Immature natural killer cell (primary cell): ENCODE measurements at regions not wholly inside any gene's neighbourhood (a gene's known extent, or its start where the extent isn't known, plus 50 kb on each side); places are given as distances from the start of the nearest gene placed in this dataset.

Experiments used
- DNase-seq, 3 donors: peaks; one replicate each; pipeline ENCODE4 v3.0.0; 2022; ENCODE audit warnings: mixed read lengths in 1 of 3
- H3K27ac Mint-ChIP-seq, 6 donors: one replicate each; pipeline ENCODE4 v1.8.0; 2020; ENCODE audit warnings: mixed read lengths in 6 of 6, mild to moderate bottlenecking in 5 of 6, inconsistent platforms in 4 of 6, moderate library complexity in 3 of 6
- H3K27me3 Mint-ChIP-seq, 3 donors: one replicate each; pipeline ENCODE4 v1.8.0; 2020 to 2021; ENCODE audit warnings: low read depth in 3 of 3, mild to moderate bottlenecking in 3 of 3, mixed read lengths in 3 of 3, moderate library complexity in 3 of 3, inconsistent platforms in 1 of 3
- H3K36me3 Mint-ChIP-seq, 3 donors: one replicate each; pipeline ENCODE4 v1.8.0; 2020; ENCODE audit warnings: mixed read lengths in 3 of 3, inconsistent platforms in 2 of 3, mild to moderate bottlenecking in 2 of 3
- H3K4me1 Mint-ChIP-seq, 2 donors: one replicate each; pipeline ENCODE4 v1.8.0; 2020; ENCODE audit warnings: inconsistent platforms in 2 of 2, mild to moderate bottlenecking in 2 of 2, mixed read lengths in 2 of 2, moderate library complexity in 1 of 2
- H3K4me3 Mint-ChIP-seq, 5 donors: one replicate each; pipeline ENCODE4 v1.8.0; 2020; ENCODE audit warnings: mild to moderate bottlenecking in 5 of 5, mixed read lengths in 5 of 5, inconsistent platforms in 3 of 5, moderate library complexity in 3 of 5
- H3K9me3 Mint-ChIP-seq, 6 donors: one replicate each; pipeline ENCODE4 v1.8.0; 2020; ENCODE audit warnings: mild to moderate bottlenecking in 6 of 6, mixed read lengths in 6 of 6, inconsistent platforms in 4 of 6, moderate library complexity in 3 of 6

GRCh38 chr11:25924586-25924985 is 407.3 kb upstream of the ANO3 start:
- peaks cover 14 to 49% (median 29%) of the 10 kb centered on the region in 6 donors for H3K9me3 Mint-ChIP-seq
- H3K27me3 Mint-ChIP-seq, result no peaks in the 10 kb centered on the region
- H3K4me1 Mint-ChIP-seq, result no peaks in the 10 kb centered on the region
- H3K4me3 Mint-ChIP-seq, result no peak overlapping the region
- no peak overlapping the region for H3K27ac Mint-ChIP-seq
- DNase-seq, result no peak
- peaks cover 0 to 9% (median 0%) of the 10 kb centered on the region in 3 donors for H3K36me3 Mint-ChIP-seq

GRCh38 chr11:25925359-25925758 is 406.6 kb upstream of the ANO3 start:
- Mint-ChIP-seq H3K9me3 (peaks cover 11 to 45% (median 24%) of the 10 kb centered on the region in 6 donors), H3K27me3 (no peaks in the 10 kb centered on the region), H3K4me3 (no peak overlapping the region), H3K36me3 (peaks cover 0 to 9% (median 0%) of the 10 kb centered on the region in 3 donors), H3K27ac (no peak overlapping the region), H3K4me1 (no peaks in the 10 kb centered on the region)
- DNase-seq, result no peak

DNA sequence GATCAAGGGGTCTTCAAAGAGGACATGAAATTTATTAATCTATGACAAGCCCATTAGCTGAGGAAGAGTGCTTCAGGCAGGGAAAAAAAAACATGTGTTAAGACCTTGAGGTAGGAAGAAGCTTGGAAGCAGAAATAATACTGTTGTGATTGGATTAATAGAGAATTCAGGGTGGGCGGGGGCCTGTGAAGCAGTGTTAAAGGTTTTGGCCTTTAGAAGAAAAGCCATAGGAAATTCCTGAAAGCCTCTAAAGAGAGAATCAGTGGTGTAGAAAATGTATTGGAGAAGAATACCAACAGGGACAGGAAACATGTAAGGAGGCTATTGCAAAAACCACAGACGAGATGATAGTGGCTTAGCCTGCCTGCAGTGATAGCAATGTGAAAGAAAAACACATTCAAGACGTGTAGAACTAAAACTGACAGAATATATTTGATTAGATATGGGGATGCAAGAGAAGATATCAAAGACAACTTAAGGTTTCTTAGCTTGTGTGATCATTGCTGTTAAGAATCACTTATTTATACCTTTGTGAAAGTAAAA is 404.4 kb upstream of the ANO3 start:
- no peaks in the 10 kb centered on the region for H3K4me1 Mint-ChIP-seq
- H3K27me3 Mint-ChIP-seq, result no peaks in the 10 kb centered on the region
- H3K9me3 Mint-ChIP-seq, result peaks cover 8 to 51% (median 17%) of the 10 kb centered on the region in 6 donors

GRCh38 chr11:25928076-25928475 is 403.9 kb upstream of the ANO3 start:
- H3K4me1 Mint-ChIP-seq, result no peaks in the 10 kb centered on the region
- H3K27ac Mint-ChIP-seq, result no peak overlapping the region
- H3K9me3 Mint-ChIP-seq, result peaks cover 8 to 50% (median 15%) of the 10 kb centered on the region in 6 donors
- no peak overlapping the region for H3K4me3 Mint-ChIP-seq
- peaks cover 0 to 9% (median 0%) of the 10 kb centered on the region in 3 donors for H3K36me3 Mint-ChIP-seq
- H3K27me3 Mint-ChIP-seq, result no peaks in the 10 kb centered on the region
- DNase-seq, result no peak

More for the DNA sequence above, 404.4 kb upstream of the ANO3 start:
- no peak for DNase-seq
- Mint-ChIP-seq H3K27ac (no peak overlapping the region), H3K36me3 (peaks cover 0 to 9% (median 0%) of the 10 kb centered on the region in 3 donors), H3K4me3 (no peak overlapping the region)

- Mint-ChIP-seq H3K36me3 (no peaks in the 10 kb centered on the region), H3K4me1 (no peaks in the 10 kb centered on the region), H3K27ac (no peak overlapping the region), H3K27me3 (peaks cover 0 to 3% (median 0%) of the 10 kb centered on the region in 3 donors), H3K4me3 (no peak overlapping the region), H3K9me3 (peaks cover 2 to 24% (median 13%) of the 10 kb centered on the region in 6 donors)
- DNase-seq, result no peak
Measured at GRCh38 chr11:25938952-25939351, 393.0 kb upstream of the ANO3 start.

GRCh38 chr11:25939691-25940090 is 392.2 kb upstream of the ANO3 start:
- DNase-seq, result no peak
- Mint-ChIP-seq H3K27me3 (peaks cover 0 to 3% (median 0%) of the 10 kb centered on the region in 3 donors), H3K36me3 (no peaks in the 10 kb centered on the region), H3K27ac (no peak overlapping the region), H3K4me3 (no peak overlapping the region), H3K4me1 (no peaks in the 10 kb centered on the region), H3K9me3 (peaks cover 2 to 23% (median 12%) of the 10 kb centered on the region in 6 donors)

- no peaks in the 10 kb centered on the region for H3K36me3 Mint-ChIP-seq
- no peak for DNase-seq
- no peak overlapping the region for H3K27ac Mint-ChIP-seq
- H3K27me3 Mint-ChIP-seq, result peaks cover 0 to 3% (median 0%) of the 10 kb centered on the region in 3 donors
- H3K4me3 Mint-ChIP-seq, result no peak overlapping the region
- no peaks in the 10 kb centered on the region for H3K4me1 Mint-ChIP-seq
- peaks cover under 1 to 25% (median 13%) of the 10 kb centered on the region in 6 donors for H3K9me3 Mint-ChIP-seq
Measured at GRCh38 chr11:25941353-25941752, 390.6 kb upstream of the ANO3 start.

GRCh38 chr11:25943031-25943430 is 388.9 kb upstream of the ANO3 start:
- peaks cover 0 to 4% (median 0%) of the 10 kb centered on the region in 3 donors for H3K27me3 Mint-ChIP-seq
- no peaks in the 10 kb centered on the region for H3K36me3 Mint-ChIP-seq
- no peaks in the 10 kb centered on the region for H3K4me1 Mint-ChIP-seq
- peaks cover 0 to 31% (median 13%) of the 10 kb centered on the region in 6 donors for H3K9me3 Mint-ChIP-seq
- H3K4me3 Mint-ChIP-seq, result no peak overlapping the region
- no peak overlapping the region for H3K27ac Mint-ChIP-seq
- no peak for DNase-seq

DNA sequence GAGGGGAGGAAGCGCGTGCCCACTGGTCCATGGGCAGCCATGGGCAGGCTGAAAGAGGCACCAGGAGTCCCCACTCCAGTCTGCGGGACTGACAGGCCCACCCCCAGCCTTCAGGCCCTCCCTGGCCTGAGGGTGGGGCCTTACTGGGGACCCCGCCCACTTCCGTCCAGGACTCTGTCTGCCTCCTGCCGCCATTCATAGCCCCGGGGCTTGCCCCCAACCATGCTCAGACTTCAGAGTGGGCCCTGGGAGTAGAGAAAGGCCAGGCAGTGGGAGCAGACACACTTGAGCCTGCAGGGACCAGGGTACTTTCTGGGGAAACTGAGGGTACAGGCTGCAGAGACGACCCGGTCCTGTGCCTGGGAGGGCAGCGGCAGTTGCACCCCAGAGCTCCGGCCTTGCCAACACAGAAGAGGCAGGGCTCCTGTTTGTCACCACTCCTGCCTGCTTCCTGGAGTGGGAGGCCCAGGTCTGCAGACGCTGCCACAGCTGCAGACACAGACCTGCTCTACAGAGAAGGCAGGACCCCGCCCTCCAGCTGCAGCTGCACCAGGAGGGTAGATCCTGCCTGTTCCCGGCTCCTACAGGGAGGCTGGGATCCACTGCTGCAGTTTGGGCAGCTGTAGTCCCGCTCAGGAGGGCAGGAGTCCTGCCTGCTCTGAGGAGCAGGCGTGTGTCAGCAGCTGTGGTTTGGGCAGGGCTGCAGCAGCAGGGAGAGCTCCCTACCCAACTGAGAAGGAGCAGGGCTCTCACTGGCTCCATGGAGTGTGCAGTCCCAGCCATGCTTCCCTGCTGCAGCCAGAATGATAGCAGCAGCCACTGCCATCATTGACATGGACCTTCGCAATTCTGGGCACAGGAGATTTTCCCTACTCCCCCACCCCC is 387.9 kb upstream of the ANO3 start:
- Mint-ChIP-seq H3K4me3 (no peak overlapping the region), H3K27me3 (peaks cover 0 to 4% (median 0%) of the 10 kb centered on the region in 3 donors), H3K36me3 (no peaks in the 10 kb centered on the region), H3K4me1 (no peaks in the 10 kb centered on the region), H3K9me3 (peaks cover 2 to 29% (median 10%) of the 10 kb centered on the region in 6 donors), H3K27ac (no peak overlapping the region)
- DNase-seq, result no peak

GRCh38 chr11:25949918-25950317 is 382.0 kb upstream of the ANO3 start:
- no peak overlapping the region for H3K27ac Mint-ChIP-seq
- no peaks in the 10 kb centered on the region for H3K4me1 Mint-ChIP-seq
- H3K9me3 Mint-ChIP-seq, result peaks cover 3 to 38% (median 10%) of the 10 kb centered on the region in 6 donors
- H3K27me3 Mint-ChIP-seq, result peaks cover 0 to 1% (median 0%) of the 10 kb centered on the region in 3 donors
- H3K36me3 Mint-ChIP-seq, result no peaks in the 10 kb centered on the region
- H3K4me3 Mint-ChIP-seq, result no peak overlapping the region
- DNase-seq, result no peak

DNA sequence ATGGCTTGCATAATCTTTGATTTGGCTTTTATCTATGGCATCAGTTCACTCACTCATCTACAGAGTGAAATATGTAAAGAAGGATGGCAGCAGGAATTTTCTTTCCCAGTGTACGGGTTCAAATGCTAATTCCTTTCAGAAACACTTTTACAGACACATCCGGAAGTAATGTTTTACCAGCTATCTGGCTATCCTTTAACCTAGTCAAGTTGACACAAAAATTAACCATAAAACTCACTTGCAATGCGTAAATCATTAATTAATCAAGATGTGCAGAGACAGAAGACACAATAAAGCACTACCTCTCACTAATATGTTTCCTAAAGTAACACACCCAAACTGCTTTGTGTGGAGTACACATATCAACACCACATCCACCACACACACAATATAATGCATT is 378.9 kb upstream of the ANO3 start:
- no peaks in the 10 kb centered on the region for H3K4me1 Mint-ChIP-seq
- H3K36me3 Mint-ChIP-seq, result no peaks in the 10 kb centered on the region
- DNase-seq, result no peak
- no peak overlapping the region for H3K27ac Mint-ChIP-seq
- peaks cover under 1 to 22% (median 9%) of the 10 kb centered on the region in 6 donors for H3K9me3 Mint-ChIP-seq
- no peaks in the 10 kb centered on the region for H3K27me3 Mint-ChIP-seq
- H3K4me3 Mint-ChIP-seq, result no peak overlapping the region

GRCh38 chr11:25958045-25958444 is 373.9 kb upstream of the ANO3 start:
- no peak overlapping the region for H3K27ac Mint-ChIP-seq
- no peaks in the 10 kb centered on the region for H3K4me1 Mint-ChIP-seq
- H3K4me3 Mint-ChIP-seq, result no peak overlapping the region
- H3K27me3 Mint-ChIP-seq, result no peaks in the 10 kb centered on the region
- DNase-seq, result no peak
- no peaks in the 10 kb centered on the region for H3K36me3 Mint-ChIP-seq
- H3K9me3 Mint-ChIP-seq, result peaks cover under 1 to 24% (median 6%) of the 10 kb centered on the region in 6 donors

DNA sequence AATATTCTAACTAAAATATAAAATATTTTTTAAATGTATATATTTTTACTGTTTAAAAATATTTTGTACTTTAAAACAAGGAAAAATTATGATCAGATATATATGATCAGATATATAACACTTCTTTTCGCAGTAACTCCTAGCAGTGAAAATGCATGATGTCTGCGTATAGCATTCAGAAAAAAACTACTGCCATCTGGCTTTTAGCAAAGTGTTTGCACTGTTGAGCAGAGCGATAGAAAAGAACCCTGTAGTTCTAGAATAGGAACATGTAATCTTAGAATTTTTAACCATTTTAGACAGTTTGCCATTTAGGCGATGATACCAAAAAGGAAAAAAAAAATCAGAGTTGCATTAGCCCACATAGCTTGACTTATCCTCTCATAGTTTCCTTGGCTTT is 370.4 kb upstream of the ANO3 start:
- Mint-ChIP-seq H3K9me3 (peaks cover 0 to 13% (median 7%) of the 10 kb centered on the region in 6 donors), H3K4me3 (no peak overlapping the region)

GRCh38 chr11:25970726-25971508 is 361.0 kb upstream of the ANO3 start:
- no peak overlapping the region for H3K27ac Mint-ChIP-seq
- no peaks in the 10 kb centered on the region for H3K36me3 Mint-ChIP-seq
- no peaks in the 10 kb centered on the region for H3K4me1 Mint-ChIP-seq
- no peak for DNase-seq
- H3K4me3 Mint-ChIP-seq, result no peak overlapping the region
- peaks cover 0 to 31% (median 7%) of the 10 kb centered on the region in 6 donors for H3K9me3 Mint-ChIP-seq
- H3K27me3 Mint-ChIP-seq, result no peaks in the 10 kb centered on the region

More for the DNA sequence above, 370.4 kb upstream of the ANO3 start:
- Mint-ChIP-seq H3K36me3 (no peaks in the 10 kb centered on the region), H3K27ac (no peak overlapping the region), H3K27me3 (no peaks in the 10 kb centered on the region), H3K4me1 (no peaks in the 10 kb centered on the region)
- DNase-seq, result no peak
